ENCODE measurements at regions not wholly inside any gene's neighbourhood (a gene's known extent, or its start where the extent isn't known, plus 50 kb on each side); places are given as distances from the start of the nearest gene placed in this dataset.

- no peak overlapping the region for H3K4me2 ChIP-seq (ENCODE audit: insufficient read depth, low read length)
- no peak for TF ChIP-seq CTCF (IDR thresholded peaks at IDR 0.05; ENCODE audit: borderline replicate concordance, extremely low read depth, low read length, poor library complexity, severe bottlenecking)
- TF ChIP-seq EZH2 (IDR thresholded peaks at IDR 0.05; ENCODE audit: borderline replicate concordance, low read depth, low read length, severe bottlenecking), result no peak
- H3K36me3 ChIP-seq (ENCODE audit: insufficient read depth, low read length), result no peaks in the 10 kb centered on the region
- DNase-seq, result peak; percentile 10
- peak; percentile 70 for ATAC-seq (ENCODE audit: insufficient read depth, low read depth)
- no peaks in the 10 kb centered on the region for H4K20me1 ChIP-seq (ENCODE audit: insufficient read depth, low read length)
- no peak overlapping the region for H3K4me3 ChIP-seq (ENCODE audit: low read depth in 1 of 2, low read length in 2 of 2)
- no peaks in the 10 kb centered on the region for H3K4me1 ChIP-seq (ENCODE audit: insufficient read depth, low read length)
- H2AFZ ChIP-seq (ENCODE audit: low read depth, low read length), result no peak overlapping the region
- no peaks in the 10 kb centered on the region for H3K27me3 ChIP-seq (ENCODE audit: insufficient read depth, low read length, poor library complexity)
- H3K27ac ChIP-seq (ENCODE audit: low read length), result no peak overlapping the region
- no peaks in the 10 kb centered on the region for H3K79me2 ChIP-seq (ENCODE audit: insufficient read depth, low read length)
- H3K9ac ChIP-seq (ENCODE audit: low read depth, low read length), result no peak overlapping the region
- H3K9me3 ChIP-seq (ENCODE audit: insufficient read depth, low read length, severe bottlenecking), result no peaks in the 10 kb centered on the region
These were observed 403.4 kb upstream of the SUCLG2 start for GRCh38 chr3:68057637-68058320.

GRCh38 chr3:68056556-68056955 lies 402.1 kb upstream of the SUCLG2 start:
- no peak overlapping the region for H3K4me2 ChIP-seq (ENCODE audit: insufficient read depth, low read length)
- no peak for TF ChIP-seq CTCF (IDR thresholded peaks at IDR 0.05; ENCODE audit: borderline replicate concordance, extremely low read depth, low read length, poor library complexity, severe bottlenecking)
- H2AFZ ChIP-seq (ENCODE audit: low read depth, low read length), result no peak overlapping the region
- no peak for ATAC-seq (ENCODE audit: insufficient read depth, low read depth)
- H3K36me3 ChIP-seq (ENCODE audit: insufficient read depth, low read length), result no peaks in the 10 kb centered on the region
- no peaks in the 10 kb centered on the region for H3K9me3 ChIP-seq (ENCODE audit: insufficient read depth, low read length, severe bottlenecking)
- no peak overlapping the region for H3K9ac ChIP-seq (ENCODE audit: low read depth, low read length)
- H4K20me1 ChIP-seq (ENCODE audit: insufficient read depth, low read length), result no peaks in the 10 kb centered on the region
- H3K27me3 ChIP-seq (ENCODE audit: insufficient read depth, low read length, poor library complexity), result no peaks in the 10 kb centered on the region
- DNase-seq, result no peak
- H3K79me2 ChIP-seq (ENCODE audit: insufficient read depth, low read length), result no peaks in the 10 kb centered on the region
- no peaks in the 10 kb centered on the region for H3K4me1 ChIP-seq (ENCODE audit: insufficient read depth, low read length)
- H3K4me3 ChIP-seq (ENCODE audit: low read depth in 1 of 2, low read length in 2 of 2), result no peak overlapping the region
- H3K27ac ChIP-seq (ENCODE audit: low read length), result no peak overlapping the region

GRCh38 chr3:68055215-68055614 lies 400.8 kb upstream of the SUCLG2 start:
- Histone ChIP-seq H3K4me3 (ENCODE audit: low read depth in 1 of 2, low read length in 2 of 2) (no peak overlapping the region), H4K20me1 (ENCODE audit: insufficient read depth, low read length) (no peaks in the 10 kb centered on the region), H3K9me3 (ENCODE audit: insufficient read depth, low read length, severe bottlenecking) (no peaks in the 10 kb centered on the region), H3K27ac (ENCODE audit: low read length) (no peak overlapping the region), H3K36me3 (ENCODE audit: insufficient read depth, low read length) (no peaks in the 10 kb centered on the region), H2AFZ (ENCODE audit: low read depth, low read length) (no peak overlapping the region), H3K9ac (ENCODE audit: low read depth, low read length) (no peak overlapping the region), H3K27me3 (ENCODE audit: insufficient read depth, low read length, poor library complexity) (no peaks in the 10 kb centered on the region), H3K4me1 (ENCODE audit: insufficient read depth, low read length) (no peaks in the 10 kb centered on the region), H3K4me2 (ENCODE audit: insufficient read depth, low read length) (no peak overlapping the region), H3K79me2 (ENCODE audit: insufficient read depth, low read length) (no peaks in the 10 kb centered on the region)
- no peak for DNase-seq
- TF ChIP-seq EZH2 (IDR thresholded peaks at IDR 0.05; ENCODE audit: borderline replicate concordance, low read depth, low read length, severe bottlenecking) (no peak), CTCF (IDR thresholded peaks at IDR 0.05; ENCODE audit: borderline replicate concordance, extremely low read depth, low read length, poor library complexity, severe bottlenecking) (no peak)
- ATAC-seq (ENCODE audit: insufficient read depth, low read depth), result no peak

All from DND-41 (cell line).